Activated naive CD8-positive, alpha-beta T cell treated with anti-CD3 and anti-CD28 coated beads, Interleukin-2, amount 50 U/mL, for 24 hours (primary cell): ENCODE measurements at regions not wholly inside any gene's neighbourhood (a gene's known extent, or its start where the extent isn't known, plus 50 kb on each side); places are given as distances from the start of the nearest gene placed in this dataset.

Experiments
- ATAC-seq: fragments of 150-1000 bp; cut with Tn5 transposase; one replicate; pipeline ENCODE4 v1.10.0; 2021
- DNase-seq: peaks from one replicate; pipeline ENCODE4 v3.0.0; 2021
- H3K27ac Mint-ChIP-seq: one replicate; pipeline ENCODE4 v1.8.0; 2021; ENCODE audit warnings: mild to moderate bottlenecking, mixed read lengths
- H3K27me3 Mint-ChIP-seq: one replicate; pipeline ENCODE4 v1.8.0; 2021; ENCODE audit warnings: mixed read lengths
- H3K36me3 Mint-ChIP-seq: one replicate; pipeline ENCODE4 v1.8.0; 2021; ENCODE audit warnings: low read depth, mixed read lengths
- H3K4me1 Mint-ChIP-seq: one replicate; pipeline ENCODE4 v1.8.0; 2021; ENCODE audit warnings: mixed read lengths
- H3K4me3 Mint-ChIP-seq: one replicate; pipeline ENCODE4 v1.8.0; 2021; ENCODE audit warnings: mild to moderate bottlenecking, moderate library complexity, mixed read lengths
- H3K9me3 Mint-ChIP-seq: one replicate; pipeline ENCODE4 v1.8.0; 2021; ENCODE audit warnings: mixed read lengths

- Mint-ChIP-seq H3K4me1 (no peaks in the 10 kb centered on the region), H3K4me3 (no peak overlapping the region), H3K27ac (no peak overlapping the region), H3K9me3 (peaks cover 8% of the 10 kb centered on the region), H3K27me3 (peaks cover under 1% of the 10 kb centered on the region), H3K36me3 (no peaks in the 10 kb centered on the region)
- no peak for ATAC-seq
- DNase-seq: no peak
These were observed 651.0 kb upstream of the PLXNA2 start for GRCh38 chr1:208895181-208895580.

DNA sequence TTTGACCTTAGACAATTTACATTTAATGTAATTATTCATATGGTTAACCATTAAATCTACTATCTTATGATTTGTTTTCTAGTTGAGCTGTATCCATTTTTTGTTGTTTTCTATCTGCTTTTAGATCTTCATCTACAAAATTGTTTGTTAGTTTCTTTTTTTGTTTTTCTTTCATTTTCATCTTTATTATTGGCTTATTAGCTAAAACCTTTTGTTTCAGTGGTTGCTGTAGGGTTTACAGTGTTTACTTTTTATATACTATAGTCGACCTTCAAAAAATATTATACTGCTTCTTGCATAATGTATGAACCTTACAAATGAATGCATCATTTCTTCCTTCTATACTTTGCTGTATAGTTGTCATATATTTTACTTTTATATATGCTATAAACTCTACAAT is 651.6 kb upstream of the PLXNA2 start:
- H3K9me3 Mint-ChIP-seq: peaks cover 8% of the 10 kb centered on the region
- no peak for ATAC-seq
- no peak overlapping the region for H3K4me3 Mint-ChIP-seq

DNA sequence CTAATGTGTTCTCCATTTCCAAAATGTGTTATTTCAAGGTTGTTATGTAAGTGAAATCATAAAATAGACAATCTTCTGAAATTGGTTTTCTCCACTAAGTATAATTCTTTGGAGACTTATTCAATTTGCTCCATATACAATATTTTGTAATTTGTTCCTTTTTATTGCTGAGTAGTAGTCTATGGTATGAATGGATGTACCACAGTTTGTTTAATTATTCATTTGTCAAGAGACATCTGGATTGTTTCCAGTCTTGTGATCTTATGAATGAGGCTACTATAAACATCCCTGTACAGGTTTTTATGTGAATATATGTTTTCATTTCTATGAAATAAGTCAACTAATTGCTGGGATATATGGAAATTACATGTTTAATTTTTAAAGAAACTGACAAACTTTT is 652.6 kb upstream of the PLXNA2 start:
- DNase-seq (no peak), ATAC-seq (no peak)
- no peak overlapping the region for H3K4me3 Mint-ChIP-seq
- no peaks in the 10 kb centered on the region for H3K36me3 Mint-ChIP-seq
- peaks cover 8% of the 10 kb centered on the region for H3K9me3 Mint-ChIP-seq
- no peaks in the 10 kb centered on the region for H3K4me1 Mint-ChIP-seq
- H3K27ac Mint-ChIP-seq: no peak overlapping the region
- no peaks in the 10 kb centered on the region for H3K27me3 Mint-ChIP-seq

More for the DNA sequence above, 651.6 kb upstream of the PLXNA2 start:
- H3K36me3 Mint-ChIP-seq: no peaks in the 10 kb centered on the region
- no peak for DNase-seq
- no peaks in the 10 kb centered on the region for H3K27me3 Mint-ChIP-seq
- no peaks in the 10 kb centered on the region for H3K4me1 Mint-ChIP-seq
- H3K27ac Mint-ChIP-seq: no peak overlapping the region

DNA sequence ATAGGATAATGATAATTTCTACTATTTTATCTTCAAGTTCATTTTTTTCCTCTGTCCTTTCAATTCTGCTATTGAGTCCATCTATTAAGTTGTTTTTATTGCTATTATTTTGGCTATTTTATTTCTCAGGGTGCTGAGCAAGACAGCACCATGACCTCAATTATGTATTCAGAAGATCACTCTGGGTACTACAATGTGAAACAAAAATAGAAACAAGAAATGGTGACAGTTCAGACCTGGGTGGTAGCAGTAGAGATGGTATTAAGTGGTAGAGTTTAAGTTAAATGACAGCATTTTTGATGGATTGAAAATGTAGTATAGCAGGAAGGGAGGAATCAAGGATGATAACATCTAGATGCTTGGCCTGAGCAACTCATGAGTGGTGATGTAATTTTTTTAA is 655.3 kb upstream of the PLXNA2 start:
- Mint-ChIP-seq H3K4me1 (no peaks in the 10 kb centered on the region), H3K27ac (no peak overlapping the region), H3K36me3 (no peaks in the 10 kb centered on the region), H3K9me3 (peaks cover 8% of the 10 kb centered on the region), H3K27me3 (no peaks in the 10 kb centered on the region), H3K4me3 (no peak overlapping the region)
- ATAC-seq (no peak), DNase-seq (no peak)

GRCh38 chr1:208903251-208903905 is 659.2 kb upstream of the PLXNA2 start:
- Mint-ChIP-seq H3K4me1 (no peaks in the 10 kb centered on the region), H3K9me3 (no peaks in the 10 kb centered on the region), H3K27me3 (no peaks in the 10 kb centered on the region), H3K36me3 (no peaks in the 10 kb centered on the region), H3K27ac (no peak overlapping the region), H3K4me3 (no peak overlapping the region)
- no peak for ATAC-seq
- DNase-seq: no peak

GRCh38 chr1:208907790-208908189 is 663.6 kb upstream of the PLXNA2 start:
- H3K4me3 Mint-ChIP-seq: no peak overlapping the region
- ATAC-seq (no peak), DNase-seq (no peak)
- H3K27ac Mint-ChIP-seq: no peak overlapping the region
- no peaks in the 10 kb centered on the region for H3K9me3 Mint-ChIP-seq
- no peaks in the 10 kb centered on the region for H3K36me3 Mint-ChIP-seq
- no peaks in the 10 kb centered on the region for H3K4me1 Mint-ChIP-seq
- no peaks in the 10 kb centered on the region for H3K27me3 Mint-ChIP-seq

GRCh38 chr1:208909011-208909984 is 665.1 kb upstream of the PLXNA2 start:
- Mint-ChIP-seq H3K9me3 (peaks cover 4% of the 10 kb centered on the region), H3K36me3 (no peaks in the 10 kb centered on the region), H3K27ac (no peak overlapping the region), H3K27me3 (no peaks in the 10 kb centered on the region), H3K4me3 (no peak overlapping the region), H3K4me1 (no peaks in the 10 kb centered on the region)
- ATAC-seq: no peak
- no peak for DNase-seq

DNA sequence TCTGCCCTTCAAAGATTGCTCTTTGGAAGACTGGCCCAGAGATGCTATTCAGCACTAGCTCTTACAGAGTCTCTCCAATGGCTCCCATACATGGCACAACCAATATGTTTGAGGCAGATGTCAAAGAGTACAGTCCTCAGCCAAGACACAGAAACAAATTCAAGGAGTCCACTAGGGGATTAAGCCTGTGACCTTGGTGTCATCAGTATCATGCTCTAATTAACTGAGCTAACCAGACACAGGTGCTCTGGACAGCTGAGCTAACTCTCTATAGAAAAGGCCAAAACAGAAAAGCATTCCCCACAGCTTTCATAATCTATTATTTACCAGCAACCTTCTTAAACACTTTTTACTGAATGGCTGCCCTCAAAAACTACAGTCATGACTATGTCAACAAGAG is 666.0 kb upstream of the PLXNA2 start:
- Mint-ChIP-seq H3K4me3 (no peak overlapping the region), H3K36me3 (no peaks in the 10 kb centered on the region), H3K27me3 (no peaks in the 10 kb centered on the region), H3K4me1 (no peaks in the 10 kb centered on the region), H3K9me3 (peaks cover 4% of the 10 kb centered on the region), H3K27ac (no peak overlapping the region)
- ATAC-seq (no peak), DNase-seq (no peak)

GRCh38 chr1:208917281-208917680 is 666.2 kb upstream of the CAMK1G start:
- H3K27ac Mint-ChIP-seq: no peak overlapping the region

GRCh38 chr1:208917723-208918122 is 665.8 kb upstream of the CAMK1G start:
- H3K27me3 Mint-ChIP-seq: no peaks in the 10 kb centered on the region
- ATAC-seq: no peak
- no peaks in the 10 kb centered on the region for H3K4me1 Mint-ChIP-seq
- no peak overlapping the region for H3K27ac Mint-ChIP-seq
- H3K4me3 Mint-ChIP-seq: no peak overlapping the region
- no peak for DNase-seq
- no peaks in the 10 kb centered on the region for H3K36me3 Mint-ChIP-seq
- peaks cover 4% of the 10 kb centered on the region for H3K9me3 Mint-ChIP-seq

More at GRCh38 chr1:208917281-208917680, 666.2 kb upstream of the CAMK1G start:
- DNase-seq (no peak), ATAC-seq (no peak)
- H3K27me3 Mint-ChIP-seq: no peaks in the 10 kb centered on the region
- no peaks in the 10 kb centered on the region for H3K4me1 Mint-ChIP-seq
- peaks cover 4% of the 10 kb centered on the region for H3K9me3 Mint-ChIP-seq
- no peaks in the 10 kb centered on the region for H3K36me3 Mint-ChIP-seq
- H3K4me3 Mint-ChIP-seq: no peak overlapping the region

DNA sequence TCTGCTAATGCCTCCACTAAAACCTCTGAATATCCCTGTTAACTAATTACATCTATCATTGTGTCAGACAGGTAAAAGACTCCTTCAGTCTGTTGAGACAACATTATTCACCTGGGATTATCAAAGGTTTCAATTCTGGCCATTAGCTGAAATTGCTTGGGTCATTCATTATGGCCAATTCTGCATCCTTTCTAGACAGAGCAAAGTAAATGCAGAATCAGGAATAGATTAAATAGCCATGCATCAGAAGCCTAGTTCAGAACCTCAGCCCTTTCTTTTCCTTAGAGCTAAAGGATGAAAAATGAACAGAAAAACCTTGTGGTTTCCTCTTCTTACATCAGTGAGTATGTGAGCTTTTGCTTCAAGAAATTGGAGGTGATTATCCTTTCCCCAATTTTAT is 665.4 kb upstream of the CAMK1G start:
- Mint-ChIP-seq H3K9me3 (peaks cover under 1% of the 10 kb centered on the region), H3K36me3 (no peaks in the 10 kb centered on the region), H3K4me1 (no peaks in the 10 kb centered on the region), H3K27me3 (no peaks in the 10 kb centered on the region), H3K27ac (no peak overlapping the region), H3K4me3 (no peak overlapping the region)
- no peak for ATAC-seq
- no peak for DNase-seq

DNA sequence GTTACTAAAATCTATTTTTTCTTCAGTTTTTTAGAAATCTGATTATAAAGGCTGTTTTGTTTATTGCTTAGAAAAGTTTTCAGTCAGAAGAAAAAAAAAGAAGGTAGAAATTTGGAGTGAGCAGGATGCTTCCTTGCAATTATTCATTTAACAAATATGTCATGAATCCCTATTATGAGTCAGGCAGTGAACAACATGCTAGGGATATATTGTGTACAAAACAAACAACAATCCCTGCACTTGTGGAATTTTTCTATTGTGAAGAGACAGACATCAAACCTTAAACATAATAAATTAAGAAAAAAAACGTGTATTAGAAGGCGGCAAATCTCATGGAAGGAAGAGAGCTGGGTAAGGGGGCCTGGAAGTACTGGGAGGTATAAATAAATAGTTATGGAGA is 664.1 kb upstream of the CAMK1G start:
- no peaks in the 10 kb centered on the region for H3K27me3 Mint-ChIP-seq
- H3K4me1 Mint-ChIP-seq: no peaks in the 10 kb centered on the region
- H3K27ac Mint-ChIP-seq: no peak overlapping the region
- H3K36me3 Mint-ChIP-seq: no peaks in the 10 kb centered on the region
- no peaks in the 10 kb centered on the region for H3K9me3 Mint-ChIP-seq
- DNase-seq (no peak), ATAC-seq (no peak)
- H3K4me3 Mint-ChIP-seq: no peak overlapping the region

GRCh38 chr1:208921259-208921658 is 662.3 kb upstream of the CAMK1G start:
- H3K36me3 Mint-ChIP-seq: no peaks in the 10 kb centered on the region

GRCh38 chr1:208923456-208923855 is 660.1 kb upstream of the CAMK1G start:
- H3K27me3 Mint-ChIP-seq: no peaks in the 10 kb centered on the region
- H3K4me1 Mint-ChIP-seq: no peaks in the 10 kb centered on the region
- H3K27ac Mint-ChIP-seq: no peak overlapping the region
- H3K9me3 Mint-ChIP-seq: peaks cover 3% of the 10 kb centered on the region
- no peak overlapping the region for H3K4me3 Mint-ChIP-seq
- ATAC-seq (no peak), DNase-seq (no peak)
- no peaks in the 10 kb centered on the region for H3K36me3 Mint-ChIP-seq

More at GRCh38 chr1:208921259-208921658, 662.3 kb upstream of the CAMK1G start:
- DNase-seq (no peak), ATAC-seq (no peak)
- H3K9me3 Mint-ChIP-seq: no peaks in the 10 kb centered on the region
- H3K27me3 Mint-ChIP-seq: no peaks in the 10 kb centered on the region
- H3K4me3 Mint-ChIP-seq: no peak overlapping the region
- no peaks in the 10 kb centered on the region for H3K4me1 Mint-ChIP-seq
- H3K27ac Mint-ChIP-seq: no peak overlapping the region
